ENCODE measurements at regions not wholly inside any gene's neighbourhood (a gene's known extent, or its start where the extent isn't known, plus 50 kb on each side); places are given as distances from the start of the nearest gene placed in this dataset.
"Not testable (repeated sequence)": the region's sequence is repeated elsewhere in the genome, so short reads cannot be mapped to it uniquely, and the experiment has no call there.

GRCh38 chr4:128649575-128650205 is 159.8 kb upstream of the JADE1 start:
- DNase-seq (ENCODE audit: low read depth, low spot score) = no peak

- DNase-seq (ENCODE audit: low read depth, low spot score) = no peak
Measured at GRCh38 chr4:128649161-128649560, 160.3 kb upstream of the JADE1 start.

GRCh38 chr4:128648021-128648420 is 161.5 kb upstream of the JADE1 start:
- no peak for DNase-seq (ENCODE audit: low read depth, low spot score)

GRCh38 chr4:128646893-128647292 is 162.6 kb upstream of the JADE1 start:
- not testable (repeated sequence) for DNase-seq (ENCODE audit: low read depth, low spot score)

- DNase-seq (ENCODE audit: low read depth, low spot score) = not testable (repeated sequence)
Measured at GRCh38 chr4:128644693-128645654, 164.5 kb upstream of the JADE1 start.

GRCh38 chr4:128644107-128644506 is 165.4 kb upstream of the JADE1 start:
- not testable (repeated sequence) for DNase-seq (ENCODE audit: low read depth, low spot score)

- not testable (repeated sequence) for DNase-seq (ENCODE audit: low read depth, low spot score)
Measured at GRCh38 chr4:128641566-128641965, 167.9 kb upstream of the JADE1 start.

- no peak for DNase-seq (ENCODE audit: low read depth, low spot score)
Measured at GRCh38 chr4:128639541-128640270, 169.8 kb upstream of the JADE1 start.

- DNase-seq (ENCODE audit: low read depth, low spot score) = no peak
Measured at GRCh38 chr4:128636906-128637305, 172.6 kb upstream of the JADE1 start.

- no peak for DNase-seq (ENCODE audit: low read depth, low spot score)
Measured at GRCh38 chr4:128635955-128636560, 173.4 kb upstream of the JADE1 start.

GRCh38 chr4:128635141-128635954 is 174.2 kb upstream of the JADE1 start:
- DNase-seq (ENCODE audit: low read depth, low spot score) = no peak

GRCh38 chr4:128633067-128633466 is 176.4 kb upstream of the JADE1 start:
- no peak for DNase-seq (ENCODE audit: low read depth, low spot score)

- DNase-seq (ENCODE audit: low read depth, low spot score) = no peak
Measured at GRCh38 chr4:128630871-128631270, 178.6 kb upstream of the JADE1 start.

GRCh38 chr4:128623508-128624215 is 185.8 kb upstream of the JADE1 start:
- DNase-seq (ENCODE audit: low read depth, low spot score) = no peak

GRCh38 chr4:128620279-128620965 is 189.1 kb upstream of the JADE1 start:
- not testable (repeated sequence) for DNase-seq (ENCODE audit: low read depth, low spot score)

GRCh38 chr4:128615197-128615596 is 194.3 kb upstream of the JADE1 start:
- no peak for DNase-seq (ENCODE audit: low read depth, low spot score)

- no peak for DNase-seq (ENCODE audit: low read depth, low spot score)
Measured at GRCh38 chr4:128608006-128608405, 201.5 kb upstream of the JADE1 start.

- no peak for DNase-seq (ENCODE audit: low read depth, low spot score)
Measured at GRCh38 chr4:128606173-128606572, 203.3 kb upstream of the JADE1 start.

- no peak for DNase-seq (ENCODE audit: low read depth, low spot score)
Measured at GRCh38 chr4:128604840-128605239, 204.7 kb upstream of the JADE1 start.

GRCh38 chr4:128604204-128604603 is 205.3 kb upstream of the JADE1 start:
- DNase-seq (ENCODE audit: low read depth, low spot score) = no peak

All from activated CD4-positive, CD25-positive, alpha-beta regulatory T cell treated with anti-CD3 and anti-CD28 coated beads, Interleukin-2, amount 50 U/mL, for 16 hours (primary cell).